K562 (cell line): ENCODE measurements at regions not wholly inside any gene's neighbourhood (a gene's known extent, or its start where the extent isn't known, plus 50 kb on each side); places are given as distances from the start of the nearest gene placed in this dataset.

Experiments used
- BRD9 ChIP-seq: fragments of 450-650 bp; IDR thresholded peaks from 2 replicates; pipeline ENCODE4 v1.6.1; 2018; ENCODE audit warnings: low read depth; ENCODE audit not compliant: partially characterized antibody
- FOXM1 ChIP-seq, 2 experiments: fragments of 450-650 bp in 1 of 2; sonication (generic) in 1 of 2; formaldehyde crosslinking in 1 of 2; IDR thresholded peaks; 2 replicates each; pipeline versions ENCODE4 v1.6.1 to v1.9.0; 2017 to 2022; ENCODE audit warnings: low read depth in 2 of 2, mild to moderate bottlenecking in 2 of 2, missing genetic modification reagents in 1 of 2, moderate library complexity in 1 of 2
- HDAC3 ChIP-seq: fragments of 450-650 bp; IDR thresholded peaks from 2 replicates; pipeline ENCODE4 v1.6.1; 2018; ENCODE audit warnings: borderline replicate concordance, mild to moderate bottlenecking, moderate library complexity; ENCODE audit not compliant: partially characterized antibody
- HMBOX1 ChIP-seq: sonication (generic); IDR thresholded peaks from 2 replicates; pipeline ENCODE4 v1.6.1; 2016
- HOXB6 ChIP-seq: fragments of 250-450 bp; sonication (Bioruptor Pico); IDR thresholded peaks from 2 replicates; pipeline ENCODE4 v1.5.1; 2022; ENCODE audit warnings: mild to moderate bottlenecking, borderline replicate concordance
- NFIC ChIP-seq: fragments of 450-650 bp; IDR thresholded peaks from 2 replicates; pipeline ENCODE4 v1.6.1; 2017; ENCODE audit warnings: mild to moderate bottlenecking, inconsistent platforms
- NKRF ChIP-seq: fragments of 450-650 bp; IDR thresholded peaks from 2 replicates; pipeline ENCODE4 v1.6.1; 2016; ENCODE audit warnings: borderline replicate concordance
- PCBP1 ChIP-seq: fragments of 200-400 bp; formaldehyde crosslinking; IDR thresholded peaks from 2 replicates; pipeline ENCODE4 v1.6.1; 2018; ENCODE audit warnings: mild to moderate bottlenecking, low read depth, low read length; ENCODE audit not compliant: poor library complexity, severe bottlenecking
- PKNOX1 ChIP-seq: fragments of 450-650 bp; IDR thresholded peaks from 2 replicates; pipeline ENCODE4 v1.6.1; 2016
- RB1 ChIP-seq: fragments of 450-650 bp; IDR thresholded peaks from 2 replicates; pipeline ENCODE4 v1.6.1; 2017; ENCODE audit warnings: low read depth, mild to moderate bottlenecking
- RREB1 ChIP-seq: fragments of 250-450 bp; sonication (Bioruptor Pico); IDR thresholded peaks from 2 replicates; pipeline ENCODE4 v1.4.0; 2020
- TAF9B ChIP-seq: fragments of 450-650 bp; IDR thresholded peaks from 2 replicates; pipeline ENCODE4 v1.6.1; 2018; ENCODE audit warnings: mild to moderate bottlenecking; ENCODE audit not compliant: partially characterized antibody
- THRB ChIP-seq: fragments of 450-650 bp; formaldehyde crosslinking; conservative IDR thresholded peaks from 2 replicates; pipeline ENCODE4 v1.4.0; 2022; ENCODE audit warnings: mild to moderate bottlenecking, missing genetic modification characterization
- TRIM24 ChIP-seq, 2 experiments: fragments of 450-650 bp; IDR thresholded peaks; 2 replicates each; pipeline ENCODE4 v1.6.1; 2016
- TSC22D4 ChIP-seq: fragments of 450-650 bp; IDR thresholded peaks from 2 replicates; pipeline ENCODE4 v1.6.1; 2016; ENCODE audit warnings: missing genetic modification characterization, missing biosample characterization, control low read depth
- ZNF3 ChIP-seq: fragments of 250-450 bp; sonication (Bioruptor Pico); IDR thresholded peaks from 2 replicates; pipeline ENCODE4 v1.5.0; 2021; ENCODE audit warnings: mild to moderate bottlenecking, moderate library complexity
- ZNF311 ChIP-seq: fragments of 250-450 bp; sonication (Bioruptor Pico); IDR thresholded peaks from 2 replicates; pipeline ENCODE4 v1.4.0; 2020; ENCODE audit warnings: mild to moderate bottlenecking, moderate library complexity
- ZNF695 ChIP-seq: fragments of 450-650 bp; formaldehyde crosslinking; IDR thresholded peaks from 2 replicates; pipeline ENCODE4 v1.4.0; 2020; ENCODE audit warnings: mild to moderate bottlenecking, moderate library complexity

- TF ChIP-seq HMBOX1 (peak; percentile 82), HOXB6 (no peak), RREB1 (CRISPR knock-in tag) (no peak), PKNOX1 (peak; percentile 34; the same call in 1 of the 2 replicates), TAF9B (no peak), ZNF3 (CRISPR knock-in tag) (no peak), BRD9 (no peak), FOXM1 (IDR thresholded peaks at IDR 0.05; ENCODE audit: low read depth) (0 out of 2 replicates have a peak, but pooled peaks have one; percentile 31), FOXM1 (CRISPR knock-in tag; IDR thresholded peaks at IDR 0.05; ENCODE audit: low read depth) (no peak), RB1 (no peak), TRIM24 (IDR thresholded peaks at IDR 0.05) (peak in 1 of 2 experiments; percentile 64; a peak in 1 of 4 replicates), PCBP1 (no peak), THRB (CRISPR knock-in tag) (no peak), ZNF311 (CRISPR knock-in tag) (no peak), TSC22D4 (no peak), HDAC3 (peak; percentile 46), NKRF (no peak), ZNF695 (no peak), NFIC (peak; percentile 92)
Measured at GRCh38 chr2:208556983-208557484, 150.4 kb downstream of the PTH2R start (continued).
